IPS-NIHi11 (cell line): ENCODE measurements at regions not wholly inside any gene's neighbourhood (a gene's known extent, or its start where the extent isn't known, plus 50 kb on each side); places are given as distances from the start of the nearest gene placed in this dataset.
"Not testable (repeated sequence)": the region's sequence is repeated elsewhere in the genome, so short reads cannot be mapped to it uniquely, and the experiment has no call there.

Experiments
- DNase-seq: peaks from one replicate; pipeline ENCODE4 v3.0.0; 2012; ENCODE audit warnings: mixed read lengths, low spot score

DNA sequence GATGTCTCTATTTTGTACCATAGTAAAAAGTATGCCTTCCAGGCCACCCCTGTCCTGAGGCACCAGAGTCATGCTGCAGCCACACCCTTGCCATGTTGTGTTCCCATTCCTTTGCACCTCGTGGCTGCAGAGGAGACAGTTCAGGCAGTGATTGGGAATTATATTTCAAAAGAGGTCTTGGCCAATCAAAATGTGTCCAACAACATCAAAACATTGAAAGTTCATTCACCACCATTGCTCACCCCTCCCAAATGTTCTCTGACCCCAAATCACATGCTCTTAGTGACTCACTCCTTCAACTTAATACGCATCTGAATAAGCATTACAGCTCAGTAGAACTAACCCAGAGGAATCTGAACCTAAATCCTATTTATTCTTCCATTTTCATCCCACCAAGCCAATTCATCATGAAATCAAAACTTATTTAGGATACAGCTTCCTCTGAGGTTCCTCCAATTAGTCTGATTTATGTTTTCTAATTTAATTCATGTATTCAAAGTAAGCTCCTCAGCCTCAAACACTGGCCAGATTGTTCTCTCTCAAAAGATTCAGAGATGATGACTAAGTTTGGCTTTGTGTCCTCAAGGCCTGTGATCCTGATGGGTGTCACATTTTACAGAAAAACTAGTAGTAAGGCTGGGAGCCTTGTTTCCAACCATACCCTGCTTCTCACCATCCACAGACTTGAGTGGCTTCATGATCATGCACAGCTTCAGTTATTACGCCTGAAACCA lies 323.2 kb upstream of the INTU start:
- peak; percentile 12 for DNase-seq

DNA sequence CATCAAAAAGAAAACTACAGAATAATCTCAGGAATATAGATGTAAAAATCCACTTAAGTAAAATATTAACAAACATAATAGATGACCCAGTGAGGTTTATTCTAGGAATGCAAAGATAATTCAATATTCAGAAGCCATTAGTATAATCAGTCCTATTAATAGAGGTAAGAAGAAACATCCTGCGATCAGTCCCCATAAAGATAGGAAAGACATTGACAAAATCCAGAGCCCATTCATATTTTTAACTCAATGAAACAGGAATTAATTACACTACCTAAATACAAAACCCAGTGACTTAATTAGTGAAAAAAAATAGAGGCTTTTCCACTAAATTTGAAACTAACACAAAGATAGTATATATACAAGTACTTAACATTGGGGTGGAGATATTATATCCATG lies 321.4 kb upstream of the INTU start:
- DNase-seq, result no peak

DNA sequence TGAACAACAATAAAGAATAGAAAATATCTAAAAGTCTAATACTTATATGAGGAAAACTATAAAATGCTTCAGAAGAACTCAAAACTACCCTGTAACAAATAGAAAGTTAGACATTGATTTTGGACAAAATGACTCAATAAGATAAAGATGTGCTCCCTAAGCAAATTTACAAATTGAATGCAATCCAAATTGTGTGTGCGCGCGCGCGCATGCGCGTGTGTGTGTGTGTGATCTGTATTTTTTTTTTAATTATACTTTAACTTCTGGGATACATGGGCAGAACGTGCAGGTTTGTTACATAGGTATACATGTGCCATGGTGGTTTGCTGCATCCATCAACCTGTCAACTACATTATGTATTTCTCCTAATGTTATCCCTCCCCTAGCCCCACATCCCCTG lies 320.8 kb upstream of the INTU start:
- DNase-seq, result no peak

DNA sequence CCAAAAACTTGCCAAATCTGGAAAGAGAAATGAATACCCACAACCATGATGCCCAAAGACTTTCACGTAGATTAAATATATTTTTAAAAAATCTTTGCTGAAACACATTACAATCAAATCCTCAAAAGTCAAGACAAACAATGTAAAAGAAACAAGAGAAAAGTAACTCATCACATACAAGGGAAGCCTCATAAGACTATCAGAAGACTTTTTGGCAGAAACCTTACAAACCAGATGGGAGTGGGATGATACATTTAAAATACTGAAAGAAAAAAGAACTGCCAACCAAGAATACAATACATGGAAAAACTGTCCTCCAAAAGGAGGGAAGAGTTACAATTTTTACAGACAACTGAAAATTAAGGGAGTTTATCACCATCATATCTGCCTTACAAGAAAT lies 319.0 kb upstream of the INTU start:
- no peak for DNase-seq

DNA sequence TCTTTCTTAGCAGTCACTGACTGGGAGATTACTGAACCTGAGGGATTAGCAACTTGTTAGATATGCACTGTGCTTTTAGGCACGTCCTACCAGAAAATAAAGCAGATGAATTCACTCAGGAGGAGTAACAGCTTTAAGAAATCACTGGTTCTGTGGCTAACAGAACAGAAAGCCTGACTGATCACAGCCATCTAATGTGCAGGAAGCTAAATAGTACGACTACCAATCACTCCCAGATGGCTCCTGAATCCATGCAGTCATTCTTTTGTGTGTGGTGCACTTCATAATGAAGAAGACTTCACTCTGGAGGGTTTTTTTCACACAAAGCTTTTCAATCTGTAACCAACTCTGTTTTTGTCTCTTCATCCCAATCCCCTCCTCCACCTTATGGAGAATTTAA lies 305.3 kb upstream of the INTU start:
- no peak for DNase-seq

DNA sequence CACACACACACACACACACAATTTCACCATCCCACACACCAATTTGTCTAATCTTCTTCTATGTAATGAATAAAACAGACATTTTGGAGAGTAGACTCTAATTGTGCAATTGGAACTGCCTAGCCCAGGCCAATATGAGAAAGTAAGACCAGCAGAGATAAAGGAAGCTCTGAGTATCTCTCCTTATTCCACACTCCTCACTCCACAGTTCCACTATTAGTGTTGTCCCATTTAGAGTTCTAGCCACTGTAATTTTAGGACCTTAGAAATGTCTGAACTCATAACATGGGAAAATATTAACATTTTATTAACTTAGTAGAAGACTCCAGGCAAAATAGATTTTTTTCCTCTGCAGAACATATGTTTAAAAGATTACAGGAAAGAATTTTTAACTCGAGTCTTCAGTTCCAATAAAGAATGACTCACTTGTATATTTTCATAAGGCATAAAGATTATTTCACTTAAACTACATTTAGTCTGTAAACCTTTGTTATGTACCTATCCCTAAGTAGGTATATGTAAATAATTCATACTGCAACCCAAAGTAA lies 297.6 kb upstream of the INTU start:
- DNase-seq, result no peak

DNA sequence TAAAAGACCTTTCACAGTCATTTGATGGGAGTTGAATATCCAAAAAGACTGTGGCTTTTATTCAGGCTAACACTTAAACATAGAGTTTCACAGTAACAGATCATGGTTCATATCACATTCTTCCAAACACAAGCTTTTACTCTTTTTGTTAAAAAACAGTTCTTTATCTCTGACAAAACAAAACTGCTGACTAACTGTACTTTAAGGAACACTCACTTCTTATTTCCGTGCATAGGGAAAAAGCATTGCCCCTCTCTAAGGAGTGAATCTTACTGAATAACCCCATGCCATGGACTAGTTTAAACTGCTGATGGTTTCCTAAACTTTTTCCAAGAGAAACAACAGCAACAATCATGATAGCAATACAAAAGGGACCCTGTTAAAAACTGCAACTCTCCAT lies 297.0 kb upstream of the INTU start:
- no peak for DNase-seq

DNA sequence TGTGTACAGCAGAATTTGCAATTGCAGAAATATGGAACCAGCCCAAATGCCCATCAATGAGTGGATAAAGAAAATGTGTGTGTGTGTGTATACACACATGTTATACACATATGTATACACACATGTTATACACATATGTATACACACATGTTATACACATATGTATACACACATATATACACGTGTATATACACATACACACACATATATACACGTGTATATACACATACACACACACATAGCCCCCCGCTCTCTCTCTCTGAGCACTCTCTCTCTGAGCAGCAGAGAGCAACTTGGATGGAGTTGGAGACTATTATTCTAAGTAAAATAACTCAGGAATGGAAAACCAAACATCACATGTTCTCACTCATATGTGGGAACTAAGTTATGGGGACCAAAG lies 289.6 kb upstream of the INTU start:
- DNase-seq, result not testable (repeated sequence)

DNA sequence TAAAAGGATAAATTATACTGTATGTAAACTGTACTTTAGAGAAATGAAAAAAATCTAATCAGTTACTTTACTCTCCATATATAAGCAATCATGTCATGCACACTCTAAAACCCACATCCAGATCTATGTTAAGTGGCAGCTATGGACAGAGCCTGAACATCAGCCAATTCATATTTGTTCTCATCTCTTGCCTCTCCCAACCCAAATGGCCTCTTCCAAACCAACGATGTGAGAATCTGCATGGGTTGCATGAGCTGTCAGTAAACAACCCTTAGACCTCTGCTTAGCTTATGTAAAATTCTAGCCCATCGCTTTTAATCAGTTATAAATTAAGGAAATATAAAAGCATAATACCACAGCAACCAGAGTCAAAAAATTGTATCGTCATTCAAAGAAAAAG lies 288.7 kb upstream of the INTU start:
- DNase-seq, result no peak

DNA sequence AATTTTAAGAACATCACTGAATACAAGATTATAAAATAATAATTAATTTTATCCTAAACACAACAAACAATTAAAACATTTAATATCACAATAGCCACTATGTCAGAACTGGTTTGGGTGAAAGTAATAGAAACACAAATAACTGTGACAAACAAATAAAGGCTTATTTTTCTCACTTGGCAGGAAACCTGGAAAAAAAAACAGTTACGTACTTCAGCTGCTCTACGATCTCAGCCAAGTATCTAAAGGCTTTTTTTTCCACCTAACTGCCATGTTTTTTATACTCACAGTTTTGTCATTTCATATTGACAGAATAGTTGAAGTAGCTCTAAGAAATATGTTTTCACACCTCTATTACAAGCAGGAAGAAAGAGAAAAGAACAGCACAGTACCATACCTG lies 284.8 kb upstream of the INTU start:
- no peak for DNase-seq

DNA sequence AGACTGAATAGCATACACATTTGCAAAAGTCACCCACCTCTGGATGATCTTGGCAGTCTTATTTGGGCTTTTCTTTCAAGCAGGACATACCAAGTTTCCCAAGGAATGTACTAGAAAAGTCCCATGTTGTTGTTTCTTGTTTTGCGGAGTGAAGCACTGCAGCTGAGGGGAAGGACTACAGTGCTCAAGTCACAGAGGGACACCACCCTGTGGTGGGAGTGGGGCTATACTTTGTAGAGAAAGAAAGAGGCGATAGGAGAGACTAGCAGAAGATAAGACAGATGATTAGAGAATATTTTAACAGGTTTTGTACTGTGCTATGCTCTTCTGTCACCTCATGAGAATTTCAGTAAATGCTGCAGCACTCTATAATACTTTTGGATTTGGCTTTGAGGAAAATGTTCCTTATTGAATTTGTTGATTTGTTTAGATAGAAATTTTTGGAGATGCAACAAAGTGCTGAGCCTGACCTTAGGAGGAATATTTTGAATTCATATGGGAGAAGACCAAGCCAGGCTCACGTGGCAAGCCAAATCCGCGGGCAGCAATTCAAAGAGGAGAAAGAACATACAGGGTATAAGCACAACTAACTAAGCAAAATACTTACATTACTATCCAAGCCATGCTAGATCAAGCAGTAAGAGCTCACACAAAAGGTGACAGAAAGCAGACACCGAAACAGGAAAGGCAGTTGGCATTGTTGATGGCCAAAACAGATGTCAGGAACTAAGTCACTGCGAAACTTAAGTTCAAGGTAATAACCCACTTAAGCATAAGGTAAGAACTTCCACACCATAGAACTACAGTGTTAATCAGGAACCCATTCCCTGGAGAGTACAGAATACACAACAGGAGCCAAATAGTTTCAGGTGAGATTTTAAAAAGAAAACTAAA lies 280.3 kb upstream of the INTU start:
- DNase-seq, result peak; percentile 14

DNA sequence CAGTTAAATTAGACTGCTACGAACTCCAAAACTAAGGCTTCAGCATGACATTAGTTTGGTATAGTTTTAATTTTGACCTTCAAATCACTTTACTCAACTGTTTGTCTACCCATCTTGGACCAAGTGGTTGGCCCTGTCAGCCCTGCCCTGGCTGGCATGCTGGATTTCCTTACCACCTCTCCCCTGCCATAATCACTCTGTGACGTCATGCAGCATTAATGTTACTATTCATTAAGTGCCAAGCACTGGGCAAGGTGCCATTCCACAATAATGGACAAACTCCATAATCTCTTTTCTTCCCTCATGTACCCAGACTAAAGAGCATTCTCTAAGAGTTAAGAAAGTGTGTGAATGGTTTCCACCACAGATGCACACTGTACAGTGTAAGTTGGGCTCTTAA lies 277.0 kb upstream of the INTU start:
- no peak for DNase-seq

DNA sequence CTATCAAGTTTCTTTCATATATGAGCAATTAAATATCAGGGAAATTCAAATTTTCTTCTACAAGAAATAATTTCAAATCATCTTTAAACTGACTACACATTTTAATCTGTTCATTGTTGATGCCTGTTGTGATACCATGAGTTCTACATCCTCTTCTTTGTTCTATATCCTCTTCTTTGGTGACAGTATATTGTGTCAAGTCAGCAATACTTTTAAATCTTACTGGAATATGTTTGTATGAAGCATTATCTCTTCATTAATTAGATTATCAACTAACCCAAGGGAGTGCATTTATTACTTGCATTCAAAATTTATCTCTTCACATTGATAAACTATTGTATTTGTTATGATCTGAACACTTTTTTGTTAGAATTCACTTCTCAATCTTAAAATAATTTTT lies 275.0 kb upstream of the INTU start:
- no peak for DNase-seq

DNA sequence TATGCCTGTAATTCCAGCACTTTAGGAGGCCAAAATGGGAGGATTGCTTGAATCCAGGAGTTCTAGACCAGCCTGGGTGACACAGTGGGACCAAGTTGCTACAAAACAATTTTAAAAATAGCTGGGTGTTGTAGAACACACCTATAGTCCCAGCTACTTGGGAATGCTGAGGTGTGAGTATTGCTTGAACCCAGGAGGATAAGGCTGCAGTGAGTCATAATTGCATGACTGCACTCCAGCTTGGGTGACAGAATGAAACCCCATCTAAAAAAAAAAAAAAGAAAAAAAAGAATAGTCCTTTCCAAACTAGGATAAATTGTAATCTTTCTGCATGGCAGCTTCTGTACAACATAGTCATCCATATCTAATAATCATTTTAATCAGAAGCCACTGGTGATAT lies 270.1 kb upstream of the INTU start:
- DNase-seq, result no peak

DNA sequence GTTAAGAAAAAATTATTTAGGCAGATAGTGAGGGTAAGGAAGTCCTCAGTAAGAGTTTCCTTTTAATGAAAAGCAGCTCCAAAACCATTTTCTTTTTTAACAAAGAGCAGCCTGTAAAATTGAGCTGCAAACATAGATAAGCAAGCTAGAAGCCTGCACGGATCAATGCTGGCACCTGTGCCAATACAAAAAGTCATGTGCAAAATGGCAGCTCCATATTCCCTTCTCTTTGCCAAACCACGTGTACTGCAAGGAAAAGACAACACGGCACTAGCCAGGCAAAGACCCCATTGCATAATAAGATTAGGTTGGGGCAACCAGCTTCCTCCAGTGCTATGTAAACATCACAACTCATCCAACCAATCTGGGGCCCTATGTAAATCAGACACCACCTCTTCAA lies 268.4 kb upstream of the INTU start:
- no peak for DNase-seq

DNA sequence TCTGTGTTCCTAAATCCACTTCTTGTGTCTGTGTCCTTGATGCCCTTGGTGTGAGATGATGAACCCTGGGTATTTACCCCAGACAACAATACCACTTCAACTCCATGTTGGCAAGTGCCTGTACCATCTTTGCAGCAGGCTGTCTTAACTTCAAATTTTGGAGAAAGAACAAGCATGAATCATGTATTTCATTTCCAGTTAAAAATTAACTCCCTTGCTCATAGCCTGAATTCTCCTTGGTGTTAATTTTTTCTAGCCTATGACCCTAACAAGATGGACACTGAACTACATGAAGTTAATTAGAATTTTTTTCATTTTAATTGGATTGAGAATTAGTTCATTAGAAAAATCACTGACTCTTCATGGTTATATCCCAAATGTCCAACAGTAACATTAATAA lies 267.8 kb upstream of the INTU start:
- no peak for DNase-seq

DNA sequence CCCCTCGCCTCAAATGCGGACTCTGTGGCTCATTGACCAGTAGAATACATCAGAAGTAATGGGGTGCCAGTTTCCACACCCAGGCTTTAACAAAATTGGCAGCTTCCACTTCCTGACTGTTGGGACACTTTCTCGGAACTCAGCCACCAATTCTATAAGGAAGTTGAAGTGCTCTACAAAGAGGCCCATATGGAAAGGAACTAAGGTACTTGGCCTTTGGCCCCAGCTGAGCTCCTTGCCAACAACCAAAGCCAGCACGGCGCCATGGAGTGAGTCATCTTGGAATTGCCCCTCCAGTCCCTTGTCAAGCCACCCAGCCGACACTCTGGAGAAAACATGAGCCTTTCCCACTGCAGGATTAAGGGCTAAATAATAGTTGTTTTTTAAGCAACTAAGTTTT lies 262.2 kb upstream of the INTU start:
- DNase-seq, result no peak

DNA sequence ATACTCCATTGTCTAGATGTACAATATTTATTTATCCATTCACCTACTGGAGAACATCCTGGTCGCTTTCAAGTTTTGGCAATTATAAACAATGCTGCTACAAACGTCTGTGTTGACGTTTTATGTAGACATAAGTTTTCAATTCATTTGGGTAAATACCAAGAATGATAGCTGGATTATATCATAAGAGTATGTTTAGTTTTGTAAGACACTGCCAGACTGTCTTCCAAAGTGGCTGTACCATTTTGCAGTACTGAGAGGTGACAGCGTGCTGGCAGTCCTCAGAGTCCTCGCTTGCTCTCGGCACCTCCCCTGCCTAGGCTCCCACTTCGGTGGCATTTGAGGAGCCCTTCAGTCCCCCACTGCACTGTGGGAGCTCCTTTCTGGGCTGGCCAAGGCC lies 253.3 kb upstream of the INTU start:
- no peak for DNase-seq

DNA sequence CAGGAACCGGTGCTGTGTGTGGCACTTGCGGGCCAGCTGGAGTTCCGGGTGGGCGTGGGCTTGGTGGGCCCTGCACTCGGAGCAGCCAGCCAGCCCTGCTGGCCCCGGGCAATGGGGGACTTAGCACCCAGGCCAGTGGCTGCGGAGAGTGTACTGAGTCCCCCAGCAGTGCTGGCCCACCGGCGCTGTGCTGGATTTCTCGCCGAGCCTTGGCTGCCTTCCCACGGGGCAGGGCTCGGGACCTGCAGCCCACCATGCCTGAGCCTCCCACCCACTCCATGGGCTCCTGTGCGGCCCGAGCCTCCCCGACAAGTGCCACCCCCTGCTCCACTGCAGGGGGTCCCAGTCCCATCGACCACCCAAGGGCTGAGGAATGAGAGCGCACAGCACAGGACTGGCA lies 252.8 kb upstream of the INTU start:
- DNase-seq, result not testable (repeated sequence)

DNA sequence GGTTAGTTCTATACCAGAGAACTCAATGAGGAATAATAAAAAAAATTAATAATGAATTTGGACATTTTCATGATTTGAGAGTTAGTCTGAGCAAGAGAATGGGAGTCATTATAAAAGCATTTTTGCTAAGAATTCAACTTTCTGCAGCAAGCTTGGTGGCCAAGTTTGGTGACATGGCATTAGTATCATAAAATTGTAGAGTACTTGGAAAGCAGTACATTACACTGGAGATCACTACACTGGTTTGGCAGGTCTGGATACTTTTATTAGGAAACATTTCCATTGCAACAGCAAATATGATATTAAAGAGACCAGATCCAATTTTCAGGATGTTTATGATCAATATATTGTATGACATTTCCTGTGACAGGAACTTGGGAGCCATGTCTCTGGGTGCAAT lies 249.1 kb upstream of the INTU start:
- no peak for DNase-seq

DNA sequence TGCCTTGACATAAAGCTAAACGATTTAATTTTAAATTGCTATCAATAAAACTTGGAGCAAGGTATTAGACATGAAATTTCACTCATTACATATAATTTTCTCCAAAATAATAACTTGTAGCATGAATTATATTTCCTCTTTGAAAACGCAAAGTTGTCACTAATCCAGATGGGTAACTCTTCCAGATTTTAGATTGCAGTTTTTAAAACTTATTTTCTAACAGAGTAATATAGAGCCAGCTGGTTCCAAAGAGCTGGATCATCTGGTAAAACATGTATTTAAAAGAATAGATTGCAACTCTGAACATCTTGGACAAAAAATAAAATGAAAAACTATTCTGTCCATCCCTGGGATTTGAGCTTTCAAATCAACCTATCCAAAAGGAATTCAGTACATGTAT lies 238.2 kb upstream of the INTU start:
- DNase-seq, result no peak

DNA sequence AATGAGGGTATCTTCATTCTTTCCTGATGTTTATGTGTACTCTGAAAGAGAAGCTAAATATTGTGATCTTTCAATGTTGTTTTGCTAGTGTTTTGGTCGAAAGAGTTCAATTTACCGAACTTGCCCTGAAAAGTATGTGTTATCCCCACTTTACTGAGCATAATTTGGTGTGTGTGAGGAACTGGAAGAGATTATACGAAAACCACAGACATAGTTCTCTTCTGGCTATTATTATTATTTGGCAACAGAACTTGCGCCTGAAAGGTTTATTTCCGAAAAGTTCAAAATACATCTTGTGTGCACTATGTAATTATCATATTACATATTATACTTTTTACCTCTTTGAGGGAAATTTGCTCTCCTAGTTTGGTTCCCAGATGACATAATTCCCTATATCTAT lies 232.5 kb upstream of the INTU start:
- no peak for DNase-seq

DNA sequence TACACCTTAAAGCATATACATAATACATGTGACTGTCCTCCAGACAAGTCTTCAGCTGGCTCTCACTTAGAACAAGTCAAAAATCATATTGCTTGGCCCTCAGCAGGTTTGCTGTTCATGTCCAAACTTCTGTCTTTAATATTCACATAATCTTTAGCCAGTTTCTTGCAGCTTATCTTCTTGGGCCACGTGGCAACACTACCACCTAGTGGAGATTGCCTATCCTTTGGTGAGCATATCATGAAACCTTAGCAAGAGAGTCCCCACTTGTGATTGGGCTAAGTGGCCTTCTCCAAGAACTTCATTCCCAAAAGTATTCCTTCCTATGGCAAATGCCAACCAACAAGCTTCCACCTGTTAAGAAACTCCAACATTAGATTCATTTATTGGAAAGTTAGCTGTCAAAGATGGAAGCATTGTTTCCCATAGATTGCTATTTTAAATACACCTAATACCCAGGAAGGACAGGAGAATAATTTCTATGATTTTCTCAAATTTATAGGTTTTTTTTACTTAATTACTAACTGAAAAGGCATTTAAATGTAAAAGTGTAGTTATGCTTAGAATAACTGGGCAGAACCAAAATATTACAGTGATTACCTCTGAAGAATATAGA lies 231.9 kb upstream of the INTU start:
- DNase-seq, result peak; percentile 68
